ENCODE measurements at regions not wholly inside any gene's neighbourhood (a gene's known extent, or its start where the extent isn't known, plus 50 kb on each side); places are given as distances from the start of the nearest gene placed in this dataset.

DNA sequence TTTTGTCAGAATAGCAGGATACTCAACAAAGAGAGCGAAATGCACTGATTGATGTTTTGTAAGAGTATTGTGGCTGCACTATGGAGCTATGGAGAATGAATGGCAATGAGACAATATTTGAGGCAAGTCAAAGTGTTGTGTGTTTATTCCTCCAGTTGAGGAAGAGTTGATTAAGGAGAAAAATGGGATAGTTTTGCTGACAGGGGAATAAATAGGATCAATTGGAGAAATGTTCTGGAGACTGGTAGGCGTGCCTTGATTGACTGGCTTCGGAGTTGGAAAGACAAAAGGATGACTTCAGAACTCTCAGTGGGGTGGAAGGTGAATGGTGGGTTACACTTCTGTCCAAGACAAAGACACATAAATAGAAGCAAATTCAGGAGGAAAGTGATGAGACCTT lies 1254.9 kb upstream of the TMEM132C start:
- Histone ChIP-seq H2BK5ac (ENCODE audit: low read depth, low read length) (no peak overlapping the region), H2BK12ac (ENCODE audit: low read depth, low read length) (no peak overlapping the region), H3K23me2 (ENCODE audit: low read depth, low read length) (no peaks in the 10 kb centered on the region), H4K20me1 (replicated peaks in 1 of 2; ENCODE audit: control insufficient read depth in 1 of 2, insufficient read depth in 2 of 2, low read length in 2 of 2) (no peaks in the 10 kb centered on the region), H3K4me2 (ENCODE audit: insufficient read depth in 1 of 2, low read depth in 2 of 2, low read length in 2 of 2) (no peak overlapping the region), H4K8ac (ENCODE audit: extremely low read depth, insufficient read depth, low read length) (no peak overlapping the region), H2BK20ac (ENCODE audit: low read length) (no peak overlapping the region), H3K27ac (ENCODE audit: low read depth, low read length) (no peak overlapping the region), H2AFZ (ENCODE audit: low read length) (no peak overlapping the region), H4K5ac (ENCODE audit: insufficient read length, low read depth, low read length) (no peak overlapping the region), H3K9me3 (ENCODE audit: insufficient read depth in 2 of 2, low read depth in 1 of 2, low read length in 1 of 2) (no peaks in the 10 kb centered on the region), H2BK15ac (ENCODE audit: low read length) (no peak overlapping the region), H3K4ac (replicated peaks; ENCODE audit: insufficient read length, low read depth, low read length) (no peak overlapping the region), H2BK120ac (replicated peaks; ENCODE audit: low read depth, low read length) (no peak overlapping the region), H4K91ac (replicated peaks; ENCODE audit: insufficient read length, low read length) (no peak overlapping the region), H3K79me1 (ENCODE audit: low read depth, low read length) (no peaks in the 10 kb centered on the region), H3K79me2 (ENCODE audit: control insufficient read depth in 1 of 2, insufficient read depth in 2 of 2, low read length in 2 of 2) (no peaks in the 10 kb centered on the region), H3K18ac (ENCODE audit: extremely low read depth, low read length) (no peak overlapping the region), H3K36me3 (ENCODE audit: control insufficient read depth in 2 of 4, insufficient read depth in 4 of 4, low read length in 3 of 4) (no peaks in the 10 kb centered on the region), H3K4me1 (replicated peaks in 1 of 4; ENCODE audit: control insufficient read depth in 3 of 4, insufficient read depth in 4 of 4, low read length in 3 of 4) (no peaks in the 10 kb centered on the region; a peak in 1 of 7 replicates), H3K9ac (replicated peaks in 1 of 4; ENCODE audit: extremely low read depth in 1 of 4, low read depth in 3 of 4, low read length in 3 of 4) (no peak overlapping the region), H2AK5ac (ENCODE audit: low read depth, low read length) (no peak overlapping the region), H3K23ac (ENCODE audit: insufficient read length) (no peak overlapping the region), H3K56ac (replicated peaks; ENCODE audit: insufficient read length, low read depth, low read length) (no peak overlapping the region), H3K27me3 (replicated peaks in 1 of 4; ENCODE audit: control insufficient read depth in 3 of 4, extremely low read depth in 1 of 4, insufficient read depth in 3 of 4, low read length in 3 of 4) (no peaks in the 10 kb centered on the region), H3K4me3 (ENCODE audit: extremely low read depth in 1 of 4, insufficient read depth in 2 of 4, low read depth in 3 of 4, low read length in 4 of 4) (no peak overlapping the region), H3K14ac (ENCODE audit: insufficient read length) (no peak overlapping the region)
- 96% methylated on average over 3 of the region's 3 CpGs; no CpG with 5 or more reads in 1 of the 2 experiments for WGBS, 2 experiments (ENCODE audit: extremely low coverage in 1 of 2, insufficient coverage in 1 of 2, insufficient read length in 1 of 2, insufficient replicate concordance in 2 of 2, low coverage in 1 of 2, low lambda C conversion rate in 2 of 2, missing lambda C conversion rate in 1 of 2)
- TF ChIP-seq NANOG (IDR thresholded peaks at IDR 0.05; ENCODE audit: insufficient read depth, low read depth, low read length, poor library complexity, severe bottlenecking) = no peak
- no peak for TF ChIP-seq SIN3A (conservative IDR thresholded peaks at IDR 0.05 in 1 of 2, IDR thresholded peaks at IDR 0.05 in 1 of 2; ENCODE audit: low read depth in 1 of 2, low read length in 2 of 2)
- TF ChIP-seq TAF1 (IDR thresholded peaks at IDR 0.05; ENCODE audit: low read depth, low read length) = no peak
- no peak for TF ChIP-seq KDM5A (IDR thresholded peaks at IDR 0.05; ENCODE audit: low read length)
- TF ChIP-seq SP4 (IDR thresholded peaks at IDR 0.05; ENCODE audit: low read length) = no peak
- no peak for TF ChIP-seq HDAC6 (IDR thresholded peaks at IDR 0.05; ENCODE audit: low read depth, low read length)
- no peak for TF ChIP-seq ATF3 (IDR thresholded peaks at IDR 0.05; ENCODE audit: insufficient read depth, low read depth, low read length)
- no peak for TF ChIP-seq GTF2F1 (IDR thresholded peaks at IDR 0.05; ENCODE audit: borderline replicate concordance, low read depth, low read length)
- TF ChIP-seq CBX8 (IDR thresholded peaks at IDR 0.05; ENCODE audit: borderline replicate concordance, low read depth, low read length) = no peak
- TF ChIP-seq RBBP5 (IDR thresholded peaks at IDR 0.05; ENCODE audit: borderline replicate concordance, low read depth, low read length) = no peak
- no peak for TF ChIP-seq CEBPB (IDR thresholded peaks at IDR 0.05; ENCODE audit: low read depth, low read length)
- TF ChIP-seq KDM1A (IDR thresholded peaks at IDR 0.05; ENCODE audit: borderline replicate concordance, low read length) = no peak
- TF ChIP-seq ZNF274 (IDR thresholded peaks at IDR 0.05; ENCODE audit: borderline replicate concordance, extremely low read depth, low read length) = no peak
- no peak for TF ChIP-seq YY1 (IDR thresholded peaks at IDR 0.05; ENCODE audit: low read depth, low read length)
- TF ChIP-seq POLR2AphosphoS5 (IDR thresholded peaks at IDR 0.05; ENCODE audit: low read depth, low read length) = no peak
- DNase-seq (ENCODE audit: low read depth in 1 of 2, low spot score in 2 of 2) (no peak), FAIRE-seq (no peak)
- CTCF ChIA-PET (ENCODE audit: partially characterized antibody) = no interaction called here
- POLR2A ChIA-PET (ENCODE audit: partially characterized antibody) = no interaction called here
